ENCODE measurements at regions not wholly inside any gene's neighbourhood (a gene's known extent, or its start where the extent isn't known, plus 50 kb on each side); places are given as distances from the start of the nearest gene placed in this dataset.

DNA sequence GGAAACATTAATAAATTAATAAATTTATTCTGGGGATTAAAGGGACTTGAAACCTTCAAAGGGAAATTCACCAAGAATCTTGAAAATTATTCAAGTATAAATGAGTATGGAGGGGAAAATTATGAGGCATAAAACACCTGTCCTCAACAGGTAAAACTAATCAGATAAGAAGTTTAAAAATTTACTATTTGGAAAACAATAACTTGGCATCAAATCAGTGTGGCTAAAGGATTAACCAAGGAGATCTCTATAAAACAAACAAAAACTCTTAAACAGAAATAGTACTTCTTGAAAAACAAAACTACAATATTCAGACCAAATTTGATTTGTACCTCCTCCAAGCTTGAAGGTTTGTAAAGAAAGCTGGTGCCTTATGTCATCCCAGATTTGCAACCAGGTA lies 66.4 kb upstream of the ZNF804B start:
- Mint-ChIP-seq H3K4me3 (no peak overlapping the region), H3K36me3 (no peaks in the 10 kb centered on the region), H3K27ac (no peak overlapping the region), H3K9me3 (peaks cover 0 to 2% (median 0%) of the 10 kb centered on the region in 7 donors), H3K27me3 (ENCODE audit: low read depth in 3 of 3) (peaks cover 0 to 1% (median 0%) of the 10 kb centered on the region in 3 donors), H3K4me1 (no peaks in the 10 kb centered on the region)
- intact Hi-C loops (cut with micrococcal nuclease) = no loop called here
- Histone ChIP-seq H3K4me1 (ENCODE audit: control insufficient read depth in 1 of 2, insufficient read depth in 2 of 2, low read length in 2 of 2) (no peaks in the 10 kb centered on the region), H2AFZ (ENCODE audit: insufficient read depth, low read depth, low read length, poor library complexity, severe bottlenecking) (no peak overlapping the region), H3K79me2 (ENCODE audit: insufficient read depth, low read length) (no peaks in the 10 kb centered on the region), H4K20me1 (ENCODE audit: insufficient read depth, low read length) (no peaks in the 10 kb centered on the region), H3K4me2 (replicated peaks; ENCODE audit: extremely low read depth, low read length, poor library complexity, severe bottlenecking) (no peak overlapping the region), H3K27ac (ENCODE audit: low read depth in 1 of 2, low read length in 2 of 2) (no peak overlapping the region), H3K4me3 (replicated peaks in 1 of 3; ENCODE audit: low read depth in 2 of 3, low read length in 3 of 3) (no peak overlapping the region), H3K27me3 (ENCODE audit: control insufficient read depth in 2 of 2, insufficient read depth in 2 of 2, low read length in 2 of 2) (no peaks in the 10 kb centered on the region), H3K9ac (ENCODE audit: insufficient read depth, low read length, poor library complexity, severe bottlenecking) (no peak overlapping the region), H3K9me3 (replicated peaks in 1 of 2; ENCODE audit: control insufficient read depth in 1 of 2, insufficient read depth in 1 of 2, low read length in 2 of 2) (no peaks in the 10 kb centered on the region), H3K36me3 (replicated peaks in 1 of 2; ENCODE audit: control insufficient read depth in 1 of 2, insufficient read depth in 2 of 2, low read length in 2 of 2) (no peaks in the 10 kb centered on the region)
- no peak for DNase-seq
- TF ChIP-seq, protein P1, sequence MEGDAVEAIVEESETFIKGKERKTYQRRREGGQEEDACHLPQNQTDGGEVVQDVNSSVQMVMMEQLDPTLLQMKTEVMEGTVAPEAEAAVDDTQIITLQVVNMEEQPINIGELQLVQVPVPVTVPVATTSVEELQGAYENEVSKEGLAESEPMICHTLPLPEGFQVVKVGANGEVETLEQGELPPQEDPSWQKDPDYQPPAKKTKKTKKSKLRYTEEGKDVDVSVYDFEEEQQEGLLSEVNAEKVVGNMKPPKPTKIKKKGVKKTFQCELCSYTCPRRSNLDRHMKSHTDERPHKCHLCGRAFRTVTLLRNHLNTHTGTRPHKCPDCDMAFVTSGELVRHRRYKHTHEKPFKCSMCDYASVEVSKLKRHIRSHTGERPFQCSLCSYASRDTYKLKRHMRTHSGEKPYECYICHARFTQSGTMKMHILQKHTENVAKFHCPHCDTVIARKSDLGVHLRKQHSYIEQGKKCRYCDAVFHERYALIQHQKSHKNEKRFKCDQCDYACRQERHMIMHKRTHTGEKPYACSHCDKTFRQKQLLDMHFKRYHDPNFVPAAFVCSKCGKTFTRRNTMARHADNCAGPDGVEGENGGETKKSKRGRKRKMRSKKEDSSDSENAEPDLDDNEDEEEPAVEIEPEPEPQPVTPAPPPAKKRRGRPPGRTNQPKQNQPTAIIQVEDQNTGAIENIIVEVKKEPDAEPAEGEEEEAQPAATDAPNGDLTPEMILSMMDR (IDR thresholded peaks at IDR 0.05) = no peak

DNA sequence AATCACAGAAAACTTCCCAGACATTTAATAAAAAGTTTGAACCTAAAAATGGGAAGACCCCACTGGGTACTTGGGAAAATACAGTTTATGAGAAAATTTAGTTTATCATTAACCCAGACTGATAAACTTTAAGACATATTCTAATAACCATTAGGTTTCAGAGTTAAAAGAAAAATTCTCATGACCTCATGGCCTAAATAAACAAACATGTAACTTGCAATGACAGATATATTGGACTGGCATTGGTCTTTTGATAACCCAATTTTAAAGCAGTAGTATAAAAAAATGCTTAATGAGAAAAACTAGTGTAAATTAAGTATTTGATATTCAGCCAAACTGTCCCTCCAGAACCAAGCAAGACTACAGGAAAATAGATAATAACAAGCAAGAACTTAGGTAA lies 67.0 kb upstream of the ZNF804B start:
- intact Hi-C loops (cut with micrococcal nuclease) = no loop called here
- H3K36me3 Mint-ChIP-seq = no peaks in the 10 kb centered on the region

More for the DNA sequence above, 67.0 kb upstream of the ZNF804B start:
- H3K36me3 ChIP-seq (replicated peaks in 1 of 2; ENCODE audit: control insufficient read depth in 1 of 2, insufficient read depth in 2 of 2, low read length in 2 of 2) = no peaks in the 10 kb centered on the region
- H3K4me1 Mint-ChIP-seq = no peaks in the 10 kb centered on the region
- H3K4me2 ChIP-seq (replicated peaks; ENCODE audit: extremely low read depth, low read length, poor library complexity, severe bottlenecking) = no peak overlapping the region
- H2AFZ ChIP-seq (ENCODE audit: insufficient read depth, low read depth, low read length, poor library complexity, severe bottlenecking) = no peak overlapping the region
- H4K20me1 ChIP-seq (ENCODE audit: insufficient read depth, low read length) = no peaks in the 10 kb centered on the region
- H3K9ac ChIP-seq (ENCODE audit: insufficient read depth, low read length, poor library complexity, severe bottlenecking) = no peak overlapping the region
- H3K4me1 ChIP-seq (ENCODE audit: control insufficient read depth in 1 of 2, insufficient read depth in 2 of 2, low read length in 2 of 2) = no peaks in the 10 kb centered on the region
- TF ChIP-seq, protein P1 (IDR thresholded peaks at IDR 0.05) = no peak
- no peak overlapping the region for H3K27ac Mint-ChIP-seq
- H3K9me3 Mint-ChIP-seq = peaks cover 0 to 3% (median 0%) of the 10 kb centered on the region in 7 donors
- peaks cover 0 to 1% (median 0%) of the 10 kb centered on the region in 3 donors for H3K27me3 Mint-ChIP-seq (ENCODE audit: low read depth in 3 of 3)
- no peaks in the 10 kb centered on the region for H3K9me3 ChIP-seq (replicated peaks in 1 of 2; ENCODE audit: control insufficient read depth in 1 of 2, insufficient read depth in 1 of 2, low read length in 2 of 2)
- no peaks in the 10 kb centered on the region for H3K79me2 ChIP-seq (ENCODE audit: insufficient read depth, low read length)
- no peak overlapping the region for H3K4me3 ChIP-seq (replicated peaks in 1 of 3; ENCODE audit: low read depth in 2 of 3, low read length in 3 of 3)
- no peak overlapping the region for H3K4me3 Mint-ChIP-seq
- DNase-seq = no peak
- H3K27ac ChIP-seq (ENCODE audit: low read depth in 1 of 2, low read length in 2 of 2) = no peak overlapping the region
- no peaks in the 10 kb centered on the region for H3K27me3 ChIP-seq (ENCODE audit: control insufficient read depth in 2 of 2, insufficient read depth in 2 of 2, low read length in 2 of 2)
